H1 (cell line): ENCODE measurements at regions not wholly inside any gene's neighbourhood (a gene's known extent, or its start where the extent isn't known, plus 50 kb on each side); places are given as distances from the start of the nearest gene placed in this dataset.

Source experiments
- CTCF ChIA-PET: fragments of 300-600 bp; sonication (Branson Sonifier 250); formaldehyde crosslinking; loops from one replicate; lab custom pipeline; 2021; ENCODE audit not compliant: partially characterized antibody; lab: Charles Lee
- POLR2A ChIA-PET: fragments of 300-600 bp; sonication (Branson Sonifier 250); formaldehyde crosslinking; loops from one replicate; lab custom pipeline; 2021; ENCODE audit warnings: inconsistent platforms; ENCODE audit not compliant: partially characterized antibody; lab: Charles Lee
- DNase-seq, 2 experiments: peaks; one replicate each; pipeline versions ENCODE4 v3.0.0 to v3.0.0-alpha.2; 2010 to 2022; ENCODE audit warnings: low spot score in 2 of 2, low read depth in 1 of 2, mixed read lengths in 1 of 2
- FAIRE-seq: peaks from 2 replicates; lab custom pipeline; 2011; peaks lifted over from hg19 to GRCh38; lab: Jason Lieb, UNC
- H2AFZ ChIP-seq: 2 replicates; pipeline ENCODE4 v1.8.1; 2012; ENCODE audit warnings: low read length, inconsistent platforms
- H2AK5ac ChIP-seq: 2 replicates; pipeline ENCODE4 v1.6.1; 2013; ENCODE audit warnings: low read depth, low read length
- H2BK120ac ChIP-seq: replicated peaks from 2 replicates; pipeline ENCODE3; 2013; ENCODE audit warnings: low read depth, low read length, inconsistent platforms
- H2BK12ac ChIP-seq: 2 replicates; pipeline ENCODE4 v1.6.1; 2013; ENCODE audit warnings: low read depth, low read length
- H2BK15ac ChIP-seq: 2 replicates; pipeline ENCODE4 v1.6.1; 2013; ENCODE audit warnings: low read length
- H2BK20ac ChIP-seq: 2 replicates; pipeline ENCODE4 v1.6.1; 2013; ENCODE audit warnings: low read length
- H2BK5ac ChIP-seq: 2 replicates; pipeline ENCODE4 v1.6.1; 2013; ENCODE audit warnings: low read depth, low read length
- H3K14ac ChIP-seq: 2 replicates; pipeline ENCODE4 v1.6.1; 2013; ENCODE audit warnings: inconsistent platforms; ENCODE audit not compliant: insufficient read length
- H3K18ac ChIP-seq: 2 replicates; pipeline ENCODE4 v1.6.1; 2013; ENCODE audit warnings: low read length; ENCODE audit errors: extremely low read depth
- H3K23ac ChIP-seq: 2 replicates; pipeline ENCODE4 v1.6.1; 2013; ENCODE audit warnings: inconsistent platforms; ENCODE audit not compliant: insufficient read length
- H3K23me2 ChIP-seq: 2 replicates; pipeline ENCODE4 v1.6.1; 2013; ENCODE audit warnings: low read depth, low read length
- H3K27ac ChIP-seq: 2 replicates; pipeline ENCODE4 v1.6.1; 2011; ENCODE audit warnings: low read depth, low read length, inconsistent platforms
- H3K27me3 ChIP-seq, 4 experiments: replicated peaks in 1 of 4; 1 replicate in 1 of 4; 2 replicates in 3 of 4; pipeline versions ENCODE4 v1.6.1 to v1.8.1; 2011 to 2013; ENCODE audit warnings: low read length in 3 of 4, mild to moderate bottlenecking in 3 of 4, inconsistent platforms in 2 of 4, mixed read lengths in 2 of 4, moderate library complexity in 1 of 4; ENCODE audit not compliant: control insufficient read depth in 3 of 4, insufficient read depth in 3 of 4; ENCODE audit errors: extremely low read depth in 1 of 4
- H3K36me3 ChIP-seq, 4 experiments: 2 replicates each; pipeline versions ENCODE4 v1.6.1 to v1.8.1; 2011 to 2013; ENCODE audit warnings: mild to moderate bottlenecking in 4 of 4, low read length in 3 of 4, moderate library complexity in 2 of 4, control low read depth in 1 of 4, inconsistent platforms in 1 of 4; ENCODE audit not compliant: insufficient read depth in 4 of 4, control insufficient read depth in 2 of 4
- H3K4ac ChIP-seq: replicated peaks from 2 replicates; pipeline ENCODE3; 2013; ENCODE audit warnings: low read length, low read depth, mixed read lengths, inconsistent platforms; ENCODE audit not compliant: insufficient read length
- H3K4me1 ChIP-seq, 4 experiments: replicated peaks in 1 of 4; 1 replicate in 1 of 4; 2 replicates in 3 of 4; pipeline versions ENCODE4 v1.6.1 to v1.8.1; 2011 to 2013; ENCODE audit warnings: low read length in 3 of 4, inconsistent platforms in 2 of 4, mixed read lengths in 1 of 4; ENCODE audit not compliant: insufficient read depth in 4 of 4, control insufficient read depth in 3 of 4
- H3K4me2 ChIP-seq, 2 experiments: 2 replicates each; pipeline versions ENCODE4 v1.6.1 to v1.8.1; 2011 to 2013; ENCODE audit warnings: low read depth in 2 of 2, low read length in 2 of 2, control low read depth in 1 of 2, inconsistent platforms in 1 of 2, mild to moderate bottlenecking in 1 of 2; ENCODE audit not compliant: insufficient read depth in 1 of 2
- H3K4me3 ChIP-seq, 4 experiments: fragments of 200-600, 300-600 bp in 1 of 4; sonication (generic), shearing (Covaris generic), sonication (Bioruptor Twin) in 1 of 4; 2 replicates each; pipeline versions ENCODE4 v1.5.1 to v1.8.1; 2011 to 2016; ENCODE audit warnings: low read length in 4 of 4, low read depth in 3 of 4, control low read depth in 2 of 4, inconsistent platforms in 2 of 4, mild to moderate bottlenecking in 2 of 4, mixed read lengths in 1 of 4, moderate library complexity in 1 of 4; ENCODE audit not compliant: insufficient read depth in 2 of 4; ENCODE audit errors: extremely low read depth in 1 of 4
- H3K56ac ChIP-seq: replicated peaks from 2 replicates; pipeline ENCODE3; 2013; ENCODE audit warnings: low read depth, mild to moderate bottlenecking, mixed read lengths, low read length, inconsistent platforms; ENCODE audit not compliant: insufficient read length
- H3K79me1 ChIP-seq: 2 replicates; pipeline ENCODE4 v1.6.1; 2013; ENCODE audit warnings: low read depth, low read length, control low read depth
- H3K79me2 ChIP-seq, 2 experiments: 2 replicates each; pipeline versions ENCODE4 v1.6.1 to v1.8.1; 2012 to 2013; ENCODE audit warnings: low read length in 2 of 2, mild to moderate bottlenecking in 2 of 2, inconsistent platforms in 1 of 2; ENCODE audit not compliant: insufficient read depth in 2 of 2, control insufficient read depth in 1 of 2
- H3K9ac ChIP-seq, 4 experiments: replicated peaks in 1 of 4; 1 replicate in 1 of 4; 2 replicates in 3 of 4; pipeline versions ENCODE4 v1.6.1 to v1.8.1; 2011 to 2013; ENCODE audit warnings: low read depth in 3 of 4, low read length in 3 of 4, control low read depth in 2 of 4, mild to moderate bottlenecking in 2 of 4, moderate library complexity in 2 of 4, inconsistent platforms in 1 of 4; ENCODE audit errors: extremely low read depth in 1 of 4
- H3K9me3 ChIP-seq, 2 experiments: 2 replicates each; pipeline versions ENCODE4 v1.6.1 to v1.8.1; 2012 to 2013; ENCODE audit warnings: mild to moderate bottlenecking in 2 of 2, moderate library complexity in 2 of 2, control low read depth in 1 of 2, inconsistent platforms in 1 of 2, low read depth in 1 of 2, low read length in 1 of 2, mixed read lengths in 1 of 2; ENCODE audit not compliant: insufficient read depth in 2 of 2
- H4K20me1 ChIP-seq, 2 experiments: replicated peaks in 1 of 2; 2 replicates each; pipeline versions ENCODE3 to v1.8.1; 2011 to 2013; ENCODE audit warnings: inconsistent platforms in 2 of 2, low read length in 2 of 2, mild to moderate bottlenecking in 1 of 2; ENCODE audit not compliant: insufficient read depth in 2 of 2, control insufficient read depth in 1 of 2
- H4K5ac ChIP-seq: 2 replicates; pipeline ENCODE4 v1.6.1; 2013; ENCODE audit warnings: low read length, low read depth, mixed read lengths, inconsistent platforms; ENCODE audit not compliant: insufficient read length
- H4K8ac ChIP-seq: 2 replicates; pipeline ENCODE4 v1.8.0; 2013; ENCODE audit warnings: mild to moderate bottlenecking, moderate library complexity, low read length, inconsistent platforms; ENCODE audit not compliant: insufficient read depth; ENCODE audit errors: extremely low read depth
- H4K91ac ChIP-seq: replicated peaks from 2 replicates; pipeline ENCODE3; 2013; ENCODE audit warnings: low read length, mixed read lengths, inconsistent platforms; ENCODE audit not compliant: insufficient read length
- CREB1 ChIP-seq: IDR thresholded peaks from 2 replicates; pipeline ENCODE4 v1.6.1; 2012; ENCODE audit warnings: inconsistent platforms
- FOSL1 ChIP-seq: IDR thresholded peaks from 2 replicates; pipeline ENCODE4 v1.6.1; 2011; ENCODE audit warnings: mild to moderate bottlenecking, low read depth, low read length, moderate library complexity; ENCODE audit not compliant: insufficient read depth
- KDM1A ChIP-seq: fragments of 200-600, 300-600 bp; sonication (generic); IDR thresholded peaks from 2 replicates; pipeline ENCODE4 v1.7.1; 2016; ENCODE audit warnings: mild to moderate bottlenecking, low read length, borderline replicate concordance
- SAP30 ChIP-seq: fragments of 300-600 bp; sonication (generic); IDR thresholded peaks from 2 replicates; pipeline ENCODE4 v1.7.1; 2012; ENCODE audit warnings: low read length, moderate library complexity, mild to moderate bottlenecking, inconsistent platforms; ENCODE audit not compliant: insufficient read depth, insufficient replicate concordance
- WGBS, 2 experiments: shearing (Covaris generic) in 1 of 2; methylation state at CpG; one replicate each; pipeline versions ENCODE4 v1.1.6 to v1.1.7; 2013 to 2015; ENCODE audit warnings: low lambda C conversion rate in 2 of 2, mixed read lengths in 2 of 2, inconsistent platforms in 1 of 2, low coverage in 1 of 2, missing lambda C conversion rate in 1 of 2; ENCODE audit not compliant: insufficient replicate concordance in 2 of 2, insufficient coverage in 1 of 2, insufficient read length in 1 of 2; ENCODE audit errors: extremely low coverage in 1 of 2, missing lambda C conversion rate in 1 of 2; 5-methylcytosine and 5-hydroxymethylcytosine counted together

DNA sequence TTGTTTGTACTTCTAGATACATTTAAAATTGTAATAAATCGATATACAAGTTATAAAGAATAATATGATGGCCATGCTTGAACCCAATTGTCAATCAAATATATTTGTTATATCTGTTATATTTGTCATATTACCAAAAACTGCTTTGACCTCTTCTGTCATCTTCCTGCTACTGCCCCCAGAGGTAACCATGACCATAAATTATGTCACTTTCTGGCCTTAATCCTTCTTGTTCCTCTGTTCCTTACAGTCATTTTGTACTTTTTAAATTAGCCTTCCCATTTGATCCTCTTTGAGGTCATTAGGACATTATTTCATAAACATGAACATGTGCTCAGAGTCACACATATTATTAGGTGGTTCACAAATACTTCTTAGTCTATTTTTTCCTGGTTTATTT is 124.7 kb downstream of the HFE start:
- Histone ChIP-seq H2BK20ac (no peak overlapping the region), H2BK5ac (no peak overlapping the region), H3K9ac (no peak overlapping the region), H3K4me3 (no peak overlapping the region), H4K91ac (no peak overlapping the region), H3K36me3 (no peaks in the 10 kb centered on the region), H2BK120ac (no peak overlapping the region), H3K23ac (no peak overlapping the region), H4K5ac (no peak overlapping the region), H3K27me3 (no peaks in the 10 kb centered on the region), H2AFZ (no peak overlapping the region), H3K4me2 (no peak overlapping the region), H2BK12ac (no peak overlapping the region), H2BK15ac (no peak overlapping the region), H2AK5ac (no peak overlapping the region), H4K8ac (no peak overlapping the region), H3K79me1 (no peaks in the 10 kb centered on the region), H4K20me1 (no peaks in the 10 kb centered on the region), H3K18ac (no peak overlapping the region), H3K23me2 (peaks cover 10% of the 10 kb centered on the region), H3K4ac (no peak overlapping the region), H3K56ac (no peak overlapping the region), H3K9me3 (no peaks in the 10 kb centered on the region), H3K79me2 (no peaks in the 10 kb centered on the region), H3K14ac (no peak overlapping the region), H3K4me1 (peaks cover 0 to 5% (median 3%) of the 10 kb centered on the region in 4 experiments; a peak in 4 of 7 replicates), H3K27ac (no peak overlapping the region)
- ChIA-PET POLR2A (interaction anchor here (0.9 to 40.4 kb wide), 7 partner anchors 9 to 107 kb away, joined by 3 to 2731 read pairs (median 1671); a partner anchor contains a TSS), CTCF (no interaction called here)
- no peak for FAIRE-seq
- 89% methylated on average over 1 of the region's 1 CpG; no CpG with 5 or more reads in 1 of the 2 experiments for WGBS, 2 experiments
- DNase-seq, result no peak
- TF ChIP-seq FOSL1, result no peak
- TF ChIP-seq CREB1, result no peak
- TF ChIP-seq SAP30, result no peak
- no peak for TF ChIP-seq KDM1A
